HG03139 (cell line): ENCODE measurements at regions not wholly inside any gene's neighbourhood (a gene's known extent, or its start where the extent isn't known, plus 50 kb on each side); places are given as distances from the start of the nearest gene placed in this dataset.
"Not testable (repeated sequence)": the region's sequence is repeated elsewhere in the genome, so short reads cannot be mapped to it uniquely, and the experiment has no call there.

Experiments used
- ATAC-seq: cut with Tn5 transposase; IDR thresholded peaks from one replicate; pipeline ENCODE4 v1.9.1; 2021; ENCODE audit not compliant: unreplicated experiment

DNA sequence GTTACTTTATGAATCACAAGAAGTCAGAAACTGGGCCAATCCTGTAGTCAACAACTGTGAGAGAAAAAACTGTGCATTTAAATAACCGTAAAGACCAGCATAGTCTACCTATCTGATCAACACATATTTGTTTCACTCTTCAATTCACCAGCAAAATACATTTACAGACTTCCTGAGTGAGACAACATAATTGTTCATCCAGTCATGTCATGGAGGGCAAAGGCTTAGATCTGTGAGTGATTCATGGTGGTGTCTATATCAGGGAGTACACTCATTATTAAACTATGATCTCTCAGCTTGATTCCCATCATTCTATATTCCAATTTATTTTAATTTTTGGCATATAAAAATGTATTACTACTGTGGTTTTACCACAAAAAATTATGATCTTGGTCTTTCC is 694.6 kb downstream of the DNAH5 start:
- no peak for ATAC-seq

DNA sequence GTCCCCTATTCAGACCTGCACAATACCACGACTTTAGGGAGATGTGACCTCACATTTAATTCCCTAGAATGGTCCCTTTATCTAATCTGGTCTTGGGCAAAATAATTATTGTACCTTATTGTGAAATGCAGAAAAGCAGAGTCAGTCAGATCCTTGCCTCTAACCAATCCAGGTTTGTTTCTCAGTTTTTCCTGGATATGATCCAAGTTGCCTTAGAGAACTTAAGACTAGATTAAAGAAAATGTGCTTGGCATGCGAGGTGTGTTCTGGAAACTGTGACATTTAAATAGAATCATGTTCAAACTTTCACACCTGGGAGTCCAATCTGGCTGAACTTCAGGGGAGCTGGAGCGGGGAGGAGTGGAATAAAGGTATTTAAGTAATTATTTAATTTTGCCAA is 696.2 kb downstream of the DNAH5 start:
- ATAC-seq: no peak

DNA sequence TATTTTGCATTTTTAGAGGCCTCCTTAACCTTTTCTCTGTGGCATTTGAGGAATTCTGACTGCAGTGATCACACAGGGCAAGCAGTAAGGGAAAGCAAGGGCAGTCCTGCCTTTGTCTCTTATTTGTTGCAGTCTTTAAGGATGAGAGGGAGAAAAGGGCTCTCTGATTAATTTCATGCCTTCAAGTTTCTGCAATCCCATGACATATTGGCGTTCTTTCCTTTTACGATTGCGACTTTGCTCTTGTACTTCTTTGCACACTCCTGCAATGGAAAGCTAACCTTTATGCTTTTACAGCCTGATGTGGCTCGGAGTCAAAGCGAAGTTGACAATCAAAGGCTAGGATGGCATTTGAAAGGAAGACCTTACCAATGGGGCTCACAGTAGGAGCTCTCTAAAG is 698.4 kb downstream of the DNAH5 start:
- ATAC-seq: no peak

- ATAC-seq: no peak
These were observed 700.3 kb downstream of the DNAH5 start for GRCh38 chr5:13244151-13244550.

GRCh38 chr5:13227513-13227912 is 717.0 kb downstream of the DNAH5 start:
- no peak for ATAC-seq

- ATAC-seq: no peak
These were observed 726.0 kb downstream of the DNAH5 start for GRCh38 chr5:13218518-13218917.

DNA sequence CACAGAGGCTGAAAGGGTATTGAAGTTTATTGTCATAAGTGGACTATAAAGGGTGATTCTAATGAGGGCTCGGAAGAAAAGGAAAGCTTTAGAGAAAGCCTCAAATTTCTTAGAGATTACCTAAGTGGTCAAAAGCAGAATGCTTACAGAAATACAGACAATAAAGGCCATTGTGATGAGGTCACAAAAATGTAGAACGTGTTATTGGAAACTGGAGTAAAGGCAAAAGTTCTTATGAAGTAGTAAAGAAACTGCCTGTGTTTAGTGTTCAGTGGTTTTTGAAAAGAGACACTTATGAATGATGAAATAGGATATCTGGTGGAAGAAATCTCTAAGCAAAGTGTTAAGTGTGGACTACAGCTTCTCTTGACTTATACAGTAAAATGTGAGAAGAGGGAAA is 726.9 kb downstream of the DNAH5 start:
- ATAC-seq: no peak

DNA sequence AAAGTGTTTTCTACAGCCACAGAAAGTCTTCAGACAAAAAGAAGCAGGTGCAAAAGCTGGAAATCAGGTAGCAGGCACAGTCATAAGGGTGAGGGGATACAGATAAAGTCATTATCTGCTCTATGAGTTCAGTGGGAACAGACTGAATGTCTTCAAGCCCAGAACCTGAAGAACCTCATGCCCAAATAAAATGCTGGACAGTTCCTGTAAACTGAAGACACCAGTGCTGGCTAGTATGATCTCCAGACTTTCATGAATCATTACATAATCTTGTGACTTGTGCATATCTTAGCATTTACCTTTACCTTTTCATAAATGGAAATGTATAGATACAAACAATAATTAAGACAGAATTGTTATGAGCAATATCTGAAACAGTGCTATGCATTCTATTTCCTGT is 728.7 kb downstream of the DNAH5 start:
- ATAC-seq: no peak

DNA sequence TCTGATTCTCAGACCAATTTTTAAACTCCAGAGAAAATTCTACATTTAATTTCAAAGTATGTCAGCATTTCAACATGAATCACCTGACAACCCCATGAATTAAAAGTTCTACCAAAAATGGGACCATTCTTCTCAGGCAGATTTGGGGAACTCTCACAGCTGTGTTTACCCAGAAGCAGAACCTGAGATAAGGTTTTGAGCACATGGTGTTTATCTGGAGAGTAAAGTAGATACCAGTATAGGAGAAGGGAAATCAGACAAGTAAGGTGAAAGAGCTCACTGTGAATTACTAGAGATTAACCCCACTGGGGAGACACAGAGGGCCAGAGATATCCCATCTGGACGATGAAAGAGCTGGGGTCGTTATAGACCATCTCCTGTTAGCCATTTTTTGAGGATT is 729.1 kb downstream of the DNAH5 start:
- no peak for ATAC-seq

- ATAC-seq: no peak
These were observed 730.3 kb downstream of the DNAH5 start for GRCh38 chr5:13214182-13214581.

GRCh38 chr5:13212886-13213285 is 731.6 kb downstream of the DNAH5 start:
- no peak for ATAC-seq

DNA sequence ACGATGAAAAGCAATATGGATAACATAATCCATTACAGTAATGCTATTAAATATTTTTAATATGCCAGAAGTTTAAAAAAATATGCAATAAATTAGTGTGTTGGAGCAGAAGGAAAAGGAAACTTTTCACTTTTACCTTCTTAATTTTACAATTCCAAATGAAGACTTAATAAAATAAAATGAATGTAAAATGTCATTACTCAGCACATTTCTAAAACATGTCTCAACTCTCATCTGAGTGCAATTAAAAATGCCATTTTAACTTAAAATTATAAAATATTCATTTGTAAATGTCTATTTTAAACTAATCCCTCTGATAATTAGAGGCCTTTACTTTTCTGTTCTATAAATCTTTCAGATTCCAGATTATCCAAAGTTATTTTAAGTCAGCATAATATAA is 733.4 kb downstream of the DNAH5 start:
- no peak for ATAC-seq

DNA sequence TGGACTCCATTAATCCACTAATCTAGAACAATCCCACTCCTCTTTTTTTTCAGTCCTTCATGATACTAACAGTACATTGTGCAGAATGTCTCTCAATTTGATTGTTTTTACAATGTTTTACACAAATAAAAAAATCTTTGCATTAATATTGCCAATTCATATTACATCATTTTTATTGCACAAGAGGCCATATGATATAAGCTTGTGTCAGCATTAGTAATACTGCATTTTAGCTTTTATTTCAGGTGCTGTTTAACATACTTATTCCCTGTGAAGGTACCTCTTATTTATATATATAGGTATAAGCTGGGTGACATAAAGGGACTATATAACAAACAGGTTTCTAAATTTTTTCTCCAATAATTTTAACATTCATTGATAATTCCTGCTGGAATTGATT is 737.4 kb downstream of the DNAH5 start:
- ATAC-seq: no peak

DNA sequence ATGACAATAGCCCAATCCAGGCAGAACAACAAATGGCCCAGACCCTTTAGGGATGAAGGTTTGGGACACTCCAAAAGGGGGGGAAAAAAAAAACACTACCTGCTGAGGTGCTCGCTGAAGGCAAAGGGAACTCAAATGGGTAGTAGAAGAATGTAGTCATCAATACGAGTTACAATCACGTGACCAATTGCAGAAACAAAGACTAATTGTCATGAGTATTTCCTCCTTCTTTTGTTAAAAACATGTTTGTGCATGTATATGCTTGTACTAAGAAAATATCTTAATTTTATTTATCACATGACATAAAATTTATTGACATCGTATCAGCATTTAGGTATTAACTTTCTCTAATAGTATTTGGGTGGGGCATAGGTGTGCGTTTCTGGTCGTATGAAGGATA is 743.5 kb downstream of the DNAH5 start:
- no peak for ATAC-seq

- not testable (repeated sequence) for ATAC-seq
These were observed 746.3 kb downstream of the DNAH5 start for GRCh38 chr5:13198226-13198625.

DNA sequence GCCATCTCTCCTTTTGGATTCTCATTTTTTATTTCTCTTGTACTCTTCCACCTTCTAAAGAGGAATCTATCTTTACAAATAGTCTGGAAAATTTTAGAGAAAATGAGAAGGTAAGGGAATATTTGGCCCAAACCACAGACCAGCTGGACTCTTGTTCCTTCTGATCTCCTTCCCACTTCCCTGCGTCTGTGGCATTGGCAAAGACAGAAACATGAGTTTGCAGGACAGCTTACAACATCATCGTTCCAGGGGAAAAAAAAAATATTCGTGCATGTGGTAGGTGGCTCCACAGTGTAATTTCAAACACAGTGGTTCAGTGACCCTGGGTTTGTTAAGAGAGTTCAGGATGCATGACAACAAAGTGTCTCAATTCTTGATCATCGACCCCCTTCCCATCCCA is 755.0 kb downstream of the DNAH5 start:
- ATAC-seq: no peak

GRCh38 chr5:13188371-13188770 is 756.1 kb downstream of the DNAH5 start:
- ATAC-seq: no peak

DNA sequence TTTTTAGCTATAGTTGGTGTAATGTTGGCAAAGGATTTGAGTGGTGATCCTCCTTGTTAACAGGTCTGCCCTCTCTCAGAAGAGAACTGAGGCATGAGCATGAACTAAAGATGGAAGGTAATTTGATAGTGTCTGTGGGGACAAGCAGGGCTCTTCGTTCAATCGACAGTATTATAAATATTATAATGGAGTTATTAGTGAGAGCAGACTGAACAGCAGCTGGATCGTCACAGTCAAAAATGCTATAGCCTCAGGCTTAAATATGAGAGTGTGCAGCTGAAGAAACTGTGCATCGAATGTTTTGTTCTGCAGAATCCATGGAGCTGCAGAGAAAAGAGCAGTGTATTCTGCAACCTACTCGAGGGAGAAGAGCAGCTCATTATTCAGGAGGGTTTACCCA is 757.3 kb downstream of the DNAH5 start:
- no peak for ATAC-seq

DNA sequence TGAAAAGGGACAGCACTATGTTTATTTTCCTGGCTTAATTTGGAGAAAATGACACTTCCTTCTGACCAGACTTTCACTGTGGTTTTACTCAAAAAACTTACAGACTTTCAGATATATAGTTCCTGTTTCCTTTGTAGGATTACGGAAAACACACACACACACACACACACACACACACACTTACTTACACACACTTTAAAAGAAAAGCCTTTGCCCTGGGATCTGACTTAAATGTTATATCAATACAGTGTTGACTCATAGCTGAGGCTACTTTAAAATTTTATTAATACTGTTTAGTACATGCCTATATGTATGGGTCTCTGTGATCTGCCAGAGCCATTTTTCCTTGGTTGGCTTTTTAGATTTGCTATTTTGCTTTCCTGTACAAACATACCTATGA is 758.3 kb downstream of the DNAH5 start:
- no peak for ATAC-seq

- no peak for ATAC-seq
These were observed 764.9 kb downstream of the DNAH5 start for GRCh38 chr5:13179407-13180087.

- no peak for ATAC-seq
These were observed 800.9 kb downstream of the DNAH5 start for GRCh38 chr5:13143630-13144029.

GRCh38 chr5:13143214-13143613 is 801.3 kb downstream of the DNAH5 start:
- ATAC-seq: no peak

DNA sequence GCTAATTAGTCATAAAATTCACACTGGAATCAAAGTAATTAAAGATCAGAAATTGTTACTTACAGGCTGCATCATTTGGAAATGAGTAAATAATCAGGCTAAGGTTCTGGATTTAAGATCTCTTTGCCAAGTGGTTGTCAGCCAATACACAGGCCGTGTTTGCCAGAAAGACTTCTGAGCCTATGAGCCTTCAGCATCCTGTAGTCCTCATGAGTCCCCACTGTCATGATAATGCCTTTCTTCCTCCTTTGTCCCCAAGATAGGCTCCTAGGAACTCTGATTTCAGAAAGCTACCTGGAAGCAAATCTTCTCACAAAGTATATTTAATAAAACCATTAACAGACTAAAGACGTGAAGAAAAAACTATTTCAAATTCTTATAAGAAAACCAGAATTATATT is 810.5 kb downstream of the DNAH5 start:
- no peak for ATAC-seq

DNA sequence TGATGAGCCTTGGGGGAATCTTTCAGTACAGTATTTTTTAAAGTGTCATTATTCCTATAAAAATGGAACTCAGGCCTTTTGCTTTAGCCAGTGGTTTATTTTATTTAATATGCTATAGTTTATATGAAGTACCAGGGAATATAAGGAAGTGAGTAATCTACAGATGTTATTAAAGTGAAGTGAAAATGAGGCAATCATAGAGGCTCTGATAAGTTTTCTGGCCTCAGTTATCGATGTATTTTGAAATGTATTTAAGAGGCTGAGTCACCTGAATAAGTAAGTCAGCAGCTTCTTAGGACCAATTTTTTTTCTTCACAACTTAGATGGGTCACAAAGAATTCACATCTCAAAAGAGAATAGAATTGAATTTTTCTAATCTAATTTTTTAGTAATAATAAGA is 829.0 kb downstream of the DNAH5 start:
- ATAC-seq: no peak
